IMR-90 (cell line): ENCODE measurements at regions not wholly inside any gene's neighbourhood (a gene's known extent, or its start where the extent isn't known, plus 50 kb on each side); places are given as distances from the start of the nearest gene placed in this dataset.
A peak's percentile ranks its signal among the peaks of the same experiment; 100 is the strongest.

Experiments
- ATAC-seq: fragments of 200-7000 bp; cut with Tn5 transposase; 2 replicates; pipeline ENCODE4 v1.9.1; 2020; ENCODE audit warnings: low read depth, mild to moderate bottlenecking, moderate library complexity
- BruUV-seq: library from RNA; stranded (reverse); fragments of 400-500 nt; replicated peaks from 2 replicates; lab custom pipeline; 2021; lab: Mats Ljungman, UMichigan
- CTCF ChIA-PET: fragments of 300-600 bp; formaldehyde crosslinking; extraction: SDS; loops from one replicate; lab custom pipeline; 2021; ENCODE audit warnings: antibody characterized with exemption; lab: Yijun Ruan, JAX
- POLR2A ChIA-PET: fragments of 300-600 bp; sonication (Branson Sonifier 250); formaldehyde crosslinking; loops from one replicate; lab custom pipeline; 2022; ENCODE audit warnings: antibody characterized with exemption; ENCODE audit not compliant: unreplicated experiment; lab: Charles Lee
- DNase-seq: peaks from one replicate; pipeline ENCODE4 v3.0.0; 2013
- H2AFZ ChIP-seq: replicated peaks from 2 replicates; pipeline ENCODE3; 2013; ENCODE audit warnings: low read length, mild to moderate bottlenecking; ENCODE audit not compliant: poor library complexity
- H2AK5ac ChIP-seq: 2 replicates; pipeline ENCODE4 v1.6.1; 2013; ENCODE audit warnings: low read depth, low read length, inconsistent platforms
- H2AK9ac ChIP-seq: replicated peaks from 2 replicates; pipeline ENCODE3; 2013; ENCODE audit warnings: mild to moderate bottlenecking, low read depth, low read length, moderate library complexity; ENCODE audit not compliant: poor library complexity
- H2BK120ac ChIP-seq: 2 replicates; pipeline ENCODE4 v1.6.1; 2013; ENCODE audit warnings: low read depth, low read length, inconsistent platforms
- H2BK15ac ChIP-seq: 3 replicates; pipeline ENCODE4 v1.6.1; 2013; ENCODE audit warnings: low read depth, low read length, inconsistent platforms
- H2BK20ac ChIP-seq: 2 replicates; pipeline ENCODE4 v1.6.1; 2013; ENCODE audit warnings: low read depth, mild to moderate bottlenecking, inconsistent platforms, low read length, moderate library complexity
- H2BK5ac ChIP-seq: 2 replicates; pipeline ENCODE4 v1.6.1; 2013; ENCODE audit warnings: mild to moderate bottlenecking, low read depth, low read length, inconsistent platforms; ENCODE audit not compliant: poor library complexity, severe bottlenecking
- H3K14ac ChIP-seq: replicated peaks from 2 replicates; pipeline ENCODE4 v1.6.1; 2013; ENCODE audit warnings: low read depth, low read length, inconsistent platforms
- H3K18ac ChIP-seq: 2 replicates; pipeline ENCODE4 v1.6.1; 2013; ENCODE audit warnings: low read depth, low read length, control low read depth
- H3K23ac ChIP-seq: 2 replicates; pipeline ENCODE4 v1.6.1; 2013; ENCODE audit warnings: low read depth, low read length, inconsistent platforms
- H3K27ac ChIP-seq: 2 replicates; pipeline ENCODE4 v1.5.1; 2013; ENCODE audit warnings: mild to moderate bottlenecking, control low read depth, low read length; ENCODE audit not compliant: insufficient read depth
- H3K27me3 ChIP-seq: 2 replicates; pipeline ENCODE4 v1.6.1; 2013; ENCODE audit warnings: low read length; ENCODE audit not compliant: control insufficient read depth, insufficient read depth
- H3K36me3 ChIP-seq: 2 replicates; pipeline ENCODE4 v1.6.1; 2013; ENCODE audit warnings: low read length, mixed read lengths; ENCODE audit not compliant: control insufficient read depth, insufficient read depth
- H3K4ac ChIP-seq: 2 replicates; pipeline ENCODE4 v1.6.1; 2013; ENCODE audit warnings: low read depth, low read length, inconsistent platforms
- H3K4me1 ChIP-seq: 2 replicates; pipeline ENCODE4 v1.6.1; 2013; ENCODE audit warnings: low read length, mixed read lengths; ENCODE audit not compliant: control insufficient read depth, insufficient read depth
- H3K4me2 ChIP-seq: 2 replicates; pipeline ENCODE4 v1.6.1; 2013; ENCODE audit warnings: low read depth, mild to moderate bottlenecking, control low read depth, low read length, moderate library complexity
- H3K4me3 ChIP-seq: 2 replicates; pipeline ENCODE4 v1.5.1; 2013; ENCODE audit warnings: low read depth, mild to moderate bottlenecking, control low read depth, low read length, moderate library complexity; ENCODE audit not compliant: insufficient read depth
- H3K56ac ChIP-seq: 2 replicates; pipeline ENCODE4 v1.6.1; 2013; ENCODE audit warnings: low read length, inconsistent platforms; ENCODE audit not compliant: insufficient read depth; ENCODE audit errors: extremely low read depth
- H3K79me1 ChIP-seq, 2 experiments: 2 replicates each; pipeline ENCODE4 v1.6.1; 2013; ENCODE audit warnings: low read length in 2 of 2, inconsistent platforms in 1 of 2, low read depth in 1 of 2
- H3K9ac ChIP-seq: 2 replicates; pipeline ENCODE4 v1.6.1; 2013; ENCODE audit warnings: low read depth, low read length, control low read depth
- H3K9me1 ChIP-seq: 2 replicates; pipeline ENCODE4 v1.6.1; 2013; ENCODE audit warnings: low read length, inconsistent platforms; ENCODE audit not compliant: insufficient read depth
- H3K9me3 ChIP-seq: 2 replicates; pipeline ENCODE4 v1.6.1; 2013; ENCODE audit warnings: low read length; ENCODE audit not compliant: control insufficient read depth, insufficient read depth
- H4K20me1 ChIP-seq: 2 replicates; pipeline ENCODE4 v1.6.1; 2013; ENCODE audit warnings: low read length, inconsistent platforms; ENCODE audit not compliant: insufficient read depth
- H4K5ac ChIP-seq: 2 replicates; pipeline ENCODE4 v1.6.1; 2013; ENCODE audit warnings: mild to moderate bottlenecking, low read depth, low read length, control low read depth
- H4K8ac ChIP-seq, 2 experiments: 2 replicates each; pipeline ENCODE4 v1.6.1; 2013; ENCODE audit warnings: low read depth in 2 of 2, low read length in 2 of 2, control low read depth in 1 of 2, inconsistent platforms in 1 of 2
- H4K91ac ChIP-seq: 2 replicates; pipeline ENCODE4 v1.6.1; 2013; ENCODE audit warnings: low read depth, low read length, inconsistent platforms; ENCODE audit not compliant: insufficient read depth
- CEBPB ChIP-seq: IDR thresholded peaks from 2 replicates; pipeline ENCODE4 v1.6.1; 2012; ENCODE audit warnings: low read depth, low read length, improper control_type of control experiment
- FOS ChIP-seq: fragments of 150-350 bp; IDR thresholded peaks from 2 replicates; pipeline ENCODE4 v1.6.1; 2016; ENCODE audit warnings: low read depth, low read length
- MAFK ChIP-seq: IDR thresholded peaks from 2 replicates; pipeline ENCODE4 v1.6.1; 2012; ENCODE audit warnings: low read depth, low read length, improper control_type of control experiment
- MAZ ChIP-seq: IDR thresholded peaks from 2 replicates; pipeline ENCODE4 v1.6.1; 2012; ENCODE audit warnings: low read depth, mild to moderate bottlenecking, low read length, improper control_type of control experiment, moderate library complexity, borderline replicate concordance
- RCOR1 ChIP-seq: IDR thresholded peaks from 2 replicates; pipeline ENCODE4 v1.6.1; 2012; ENCODE audit warnings: mild to moderate bottlenecking, low read length, improper control_type of control experiment; ENCODE audit not compliant: insufficient replicate concordance
- RFX5 ChIP-seq: IDR thresholded peaks from 2 replicates; pipeline ENCODE4 v1.8.0; 2012; ENCODE audit warnings: low read depth, mild to moderate bottlenecking, low read length, moderate library complexity
- dilution Hi-C: fragments of 300-500 bp; cut with HindIII; formaldehyde crosslinking; loops from one replicate; pipeline ENCODE4 v1.14.3; 2018; ENCODE audit warnings: low sequenced_read_pairs; ENCODE audit not compliant: unreplicated experiment
- in situ Hi-C: fragments of 300-500 bp; cut with MboI; formaldehyde crosslinking; loops from 3 replicates; pipeline ENCODE4 v1.14.3; 2019; ENCODE audit warnings: low sequenced_read_pairs, inconsistent platforms, mixed read lengths
- intact Hi-C: fragments of 100-400 bp; cut with micrococcal nuclease; formaldehyde crosslinking; loops from 2 replicates; pipeline ENCODE4 v1.10.0; 2022
- TF ChIP-seq, protein P1 (sequence below): conservative IDR thresholded peaks from 2 replicates; pipeline ENCODE4 v1.5.1; 2012; ENCODE audit warnings: mild to moderate bottlenecking, low read depth, low read length, improper control_type of control experiment

DNA sequence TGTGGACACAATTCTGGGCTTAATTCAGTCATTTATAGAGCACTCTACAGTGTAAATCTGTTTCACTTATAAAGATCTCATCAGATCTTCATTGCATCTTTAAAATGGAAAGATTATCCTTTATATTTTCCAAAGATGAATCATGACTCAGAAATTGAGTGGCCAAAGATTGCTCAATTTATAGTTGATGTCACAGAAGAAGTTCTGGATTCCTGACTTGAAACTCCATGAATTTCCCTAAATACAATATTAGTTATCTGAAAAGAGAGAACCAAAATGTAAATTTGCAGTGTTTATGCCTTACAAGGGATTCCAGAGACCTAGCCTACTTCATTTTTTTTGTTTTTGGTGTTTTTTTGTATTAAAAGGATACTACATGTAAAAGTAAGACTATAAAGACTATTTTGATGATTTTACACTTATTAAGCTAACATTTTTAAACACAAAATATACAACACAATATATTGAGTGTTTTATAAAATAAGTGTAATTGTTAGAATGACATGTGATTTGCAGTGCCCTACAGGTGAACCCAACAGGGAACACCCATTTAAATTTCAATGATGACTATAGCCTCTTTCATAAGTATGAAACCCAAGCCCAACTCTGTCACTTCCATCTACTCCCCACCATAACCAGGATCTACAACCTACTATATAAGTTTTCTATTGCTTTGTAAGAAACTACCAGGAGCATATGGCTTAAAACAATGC is 183.5 kb downstream of the PCDH7 start:
- DNase-seq (peak; percentile 74), ATAC-seq (peak; percentile 62)
- Histone ChIP-seq H2AFZ (no peak overlapping the region), H3K4me1 (peaks cover 2% of the 10 kb centered on the region), H3K4me3 (no peak overlapping the region), H3K4ac (no peak overlapping the region), H4K5ac (no peak overlapping the region), H4K8ac (no peak overlapping the region), H4K91ac (no peak overlapping the region), H3K9me3 (no peaks in the 10 kb centered on the region), H2AK5ac (no peak overlapping the region; the same call in 1 of the 2 replicates), H3K79me1 (no peaks in the 10 kb centered on the region; a peak in 1 of 4 replicates), H2BK120ac (no peak overlapping the region), H2AK9ac (no peak overlapping the region), H2BK15ac (no peak overlapping the region), H3K4me2 (no peak overlapping the region), H3K27me3 (no peaks in the 10 kb centered on the region), H3K9me1 (no peaks in the 10 kb centered on the region), H3K56ac (no peak overlapping the region; the same call in 1 of the 2 replicates), H2BK20ac (no peak overlapping the region), H3K36me3 (no peaks in the 10 kb centered on the region), H3K9ac (no peak overlapping the region), H4K20me1 (no peaks in the 10 kb centered on the region), H3K23ac (no peak overlapping the region), H3K27ac (no peak overlapping the region), H2BK5ac (peak overlapping the region; percentile 62), H3K18ac (peak overlapping the region; percentile 31; the same call in 1 of the 2 replicates), H3K14ac (no peak overlapping the region)
- in situ Hi-C loops = no loop called here
- ChIA-PET POLR2A (no interaction called here), CTCF (interaction anchor here (0.6 kb wide), 1 partner anchor 346 kb away, joined by 4 read pairs; no protein-coding TSS in a partner anchor)
- intact Hi-C loops = no loop called here
- no TSS peak for BruUV-seq
- no peak for TF ChIP-seq MAZ
- no peak for TF ChIP-seq RFX5
- TF ChIP-seq MAFK = no peak
- TF ChIP-seq, protein P1, sequence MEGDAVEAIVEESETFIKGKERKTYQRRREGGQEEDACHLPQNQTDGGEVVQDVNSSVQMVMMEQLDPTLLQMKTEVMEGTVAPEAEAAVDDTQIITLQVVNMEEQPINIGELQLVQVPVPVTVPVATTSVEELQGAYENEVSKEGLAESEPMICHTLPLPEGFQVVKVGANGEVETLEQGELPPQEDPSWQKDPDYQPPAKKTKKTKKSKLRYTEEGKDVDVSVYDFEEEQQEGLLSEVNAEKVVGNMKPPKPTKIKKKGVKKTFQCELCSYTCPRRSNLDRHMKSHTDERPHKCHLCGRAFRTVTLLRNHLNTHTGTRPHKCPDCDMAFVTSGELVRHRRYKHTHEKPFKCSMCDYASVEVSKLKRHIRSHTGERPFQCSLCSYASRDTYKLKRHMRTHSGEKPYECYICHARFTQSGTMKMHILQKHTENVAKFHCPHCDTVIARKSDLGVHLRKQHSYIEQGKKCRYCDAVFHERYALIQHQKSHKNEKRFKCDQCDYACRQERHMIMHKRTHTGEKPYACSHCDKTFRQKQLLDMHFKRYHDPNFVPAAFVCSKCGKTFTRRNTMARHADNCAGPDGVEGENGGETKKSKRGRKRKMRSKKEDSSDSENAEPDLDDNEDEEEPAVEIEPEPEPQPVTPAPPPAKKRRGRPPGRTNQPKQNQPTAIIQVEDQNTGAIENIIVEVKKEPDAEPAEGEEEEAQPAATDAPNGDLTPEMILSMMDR = no peak
- TF ChIP-seq CEBPB = peak; percentile 98
- no peak for TF ChIP-seq RCOR1
- peak; percentile 28; the same call in 1 of the 2 replicates for TF ChIP-seq FOS
- dilution Hi-C loops = no loop called here
